B cell (primary cell): ENCODE measurements at regions not wholly inside any gene's neighbourhood (a gene's known extent, or its start where the extent isn't known, plus 50 kb on each side); places are given as distances from the start of the nearest gene placed in this dataset.

ENCODE experiments used
- ATAC-seq: fragments of 200-7000 bp; cut with Tn5 transposase; one replicate; pipeline ENCODE4 v1.10.0; 2021; ENCODE audit warnings: low read depth, mild to moderate bottlenecking, moderate number of reproducible peaks, moderate library complexity
- CTCF ChIA-PET: fragments of 350-600 bp; sonication (Branson Sonifier 250); formaldehyde crosslinking; loops from one replicate; lab custom pipeline; 2021; ENCODE audit warnings: antibody characterized with exemption, inconsistent platforms; lab: Charles Lee
- POLR2A ChIA-PET: fragments of 350-600 bp; sonication (Branson Sonifier 250); formaldehyde crosslinking; loops from one replicate; lab custom pipeline; 2021; ENCODE audit warnings: antibody characterized with exemption; lab: Charles Lee
- DNase-seq: peaks from one replicate; pipeline ENCODE4 v3.0.0; 2013
- H2AFZ ChIP-seq: 2 replicates; pipeline ENCODE4 v1.6.1; 2012; ENCODE audit warnings: mild to moderate bottlenecking, low read depth, low read length; ENCODE audit not compliant: insufficient read depth, poor library complexity, severe bottlenecking
- H3K27ac ChIP-seq, 2 donors: 1 replicate in 1 of 2; 2 replicates in 1 of 2; pipeline ENCODE4 v1.5.1; 2012 to 2013; ENCODE audit warnings: low read length in 2 of 2, mild to moderate bottlenecking in 2 of 2, moderate library complexity in 1 of 2
- H3K27me3 ChIP-seq, 4 experiments: fragments of 200-600 bp in 1 of 4; sonication (generic) in 1 of 4; replicated peaks in 1 of 4; 1 replicate in 2 of 4; 2 replicates in 2 of 4; pipeline versions ENCODE4 v1.6.1 to v1.7.0; 2013 to 2016; ENCODE audit warnings: low read length in 3 of 4, mild to moderate bottlenecking in 2 of 4, mixed read lengths in 1 of 4, moderate library complexity in 1 of 4; ENCODE audit not compliant: insufficient read depth in 4 of 4, control insufficient read depth in 3 of 4; ENCODE audit errors: control extremely low read depth in 1 of 4
- H3K36me3 ChIP-seq, 2 experiments: replicated peaks in 1 of 2; 1 replicate in 1 of 2; 2 replicates in 1 of 2; pipeline versions ENCODE4 v1.6.1 to v1.7.1; 2013; ENCODE audit warnings: low read length in 1 of 2; ENCODE audit not compliant: insufficient read depth in 2 of 2, control insufficient read depth in 1 of 2; ENCODE audit errors: control extremely low read depth in 1 of 2, extremely low read depth in 1 of 2
- H3K4me1 ChIP-seq, 2 donors: fragments of 200-600 bp in 1 of 2; sonication (generic) in 1 of 2; 1 replicate in 1 of 2; 2 replicates in 1 of 2; pipeline versions ENCODE4 v1.5.1 to v1.6.1; 2013 to 2017; ENCODE audit warnings: low read length in 2 of 2; ENCODE audit not compliant: control insufficient read depth in 2 of 2, insufficient read depth in 2 of 2
- H3K4me2 ChIP-seq: replicated peaks from 2 replicates; pipeline ENCODE3; 2012; ENCODE audit warnings: mild to moderate bottlenecking, low read depth, low read length; ENCODE audit not compliant: poor library complexity, severe bottlenecking
- H3K4me3 ChIP-seq, 5 experiments: fragments of 200-600 bp in 1 of 5; sonication (generic) in 1 of 5; 1 replicate in 3 of 5; 2 replicates in 2 of 5; pipeline versions ENCODE4 v1.5.1 to v1.7.0; 2011 to 2016; ENCODE audit warnings: low read length in 4 of 5, mild to moderate bottlenecking in 4 of 5, low read depth in 2 of 5, control low read depth in 1 of 5, moderate library complexity in 1 of 5; ENCODE audit not compliant: insufficient read depth in 1 of 5; ENCODE audit errors: control extremely low read depth in 1 of 5, extremely low read depth in 1 of 5
- H3K79me2 ChIP-seq: fragments of 200-600 bp; sonication (generic); one replicate; pipeline ENCODE4 v1.6.0; 2016; ENCODE audit warnings: low read length; ENCODE audit not compliant: control insufficient read depth, insufficient read depth
- H3K9ac ChIP-seq: fragments of 200-600 bp; sonication (generic); 2 replicates; pipeline ENCODE4 v1.6.1; 2017; ENCODE audit warnings: mild to moderate bottlenecking, low read length, moderate library complexity
- H3K9me3 ChIP-seq, 3 donors: one replicate each; pipeline versions ENCODE4 v1.6.1 to v1.7.1; 2013; ENCODE audit warnings: low read length in 2 of 3; ENCODE audit not compliant: control insufficient read depth in 2 of 3, insufficient read depth in 1 of 3; ENCODE audit errors: control extremely low read depth in 1 of 3
- H4K20me1 ChIP-seq: 2 replicates; pipeline ENCODE4 v1.6.0; 2012; ENCODE audit warnings: mild to moderate bottlenecking, low read length; ENCODE audit not compliant: insufficient read depth, control insufficient read depth, poor library complexity, severe bottlenecking
- H3K27ac Mint-ChIP-seq: one replicate; pipeline ENCODE4 v1.8.0; 2021; ENCODE audit warnings: mixed read lengths
- H3K27me3 Mint-ChIP-seq: one replicate; pipeline ENCODE4 v1.8.0; 2021; ENCODE audit warnings: mixed read lengths
- H3K4me1 Mint-ChIP-seq: one replicate; pipeline ENCODE4 v1.8.0; 2021; ENCODE audit warnings: mixed read lengths
- H3K4me3 Mint-ChIP-seq: one replicate; pipeline ENCODE4 v1.8.0; 2021; ENCODE audit warnings: mixed read lengths
- H3K9me3 Mint-ChIP-seq: one replicate; pipeline ENCODE4 v1.8.0; 2022; ENCODE audit warnings: mixed read lengths; ENCODE audit not compliant: insufficient read depth
- EZH2 ChIP-seq: IDR thresholded peaks from 2 replicates; pipeline ENCODE4 v1.6.1; 2012; ENCODE audit warnings: borderline replicate concordance, low read depth, mild to moderate bottlenecking, moderate library complexity, low read length; ENCODE audit not compliant: insufficient read depth, poor library complexity, severe bottlenecking
- WGBS: methylation state at CpG from one replicate; pipeline ENCODE4 v1.1.5; 2013; ENCODE audit warnings: missing lambda C conversion rate; ENCODE audit not compliant: insufficient coverage; 5-methylcytosine and 5-hydroxymethylcytosine counted together
- intact Hi-C: fragments of 100-400 bp; cut with micrococcal nuclease; formaldehyde crosslinking; loops from one replicate; pipeline ENCODE4 v1.10.0; 2022
- TF ChIP-seq, protein P1 (sequence below): fragments of 200-600 bp; IDR thresholded peaks from one replicate; pipeline ENCODE4 v1.8.0; 2022; ENCODE audit warnings: antibody characterized with exemption, mild to moderate bottlenecking

- ATAC-seq = no peak
Measured at GRCh38 chr2:72015266-72015665, 132.4 kb downstream of the CYP26B1 start.

GRCh38 chr2:72014831-72015230 lies 132.8 kb downstream of the CYP26B1 start:
- H3K9me3 ChIP-seq = peaks cover 0 to 15% (median 0%) of the 10 kb centered on the region in 3 donors
- H3K27me3 Mint-ChIP-seq = no peaks in the 10 kb centered on the region
- H3K4me1 Mint-ChIP-seq = no peaks in the 10 kb centered on the region
- H4K20me1 ChIP-seq = no peaks in the 10 kb centered on the region
- no peaks in the 10 kb centered on the region for H3K4me1 ChIP-seq
- DNase-seq (no peak), ATAC-seq (no peak)
- intact Hi-C loops = no loop called here
- H3K27ac ChIP-seq = no peak overlapping the region
- H3K79me2 ChIP-seq = no peaks in the 10 kb centered on the region
- no peaks in the 10 kb centered on the region for H3K27me3 ChIP-seq
- no peaks in the 10 kb centered on the region for H3K36me3 ChIP-seq
- CTCF ChIA-PET = no interaction called here
- H2AFZ ChIP-seq = no peak overlapping the region
- WGBS = no CpG with 5 or more reads among the region's 1 CpG
- H3K4me3 Mint-ChIP-seq = no peak overlapping the region
- POLR2A ChIA-PET = no interaction called here
- no peak overlapping the region for H3K27ac Mint-ChIP-seq
- H3K9me3 Mint-ChIP-seq = peaks cover 3% of the 10 kb centered on the region
- TF ChIP-seq, protein P1, sequence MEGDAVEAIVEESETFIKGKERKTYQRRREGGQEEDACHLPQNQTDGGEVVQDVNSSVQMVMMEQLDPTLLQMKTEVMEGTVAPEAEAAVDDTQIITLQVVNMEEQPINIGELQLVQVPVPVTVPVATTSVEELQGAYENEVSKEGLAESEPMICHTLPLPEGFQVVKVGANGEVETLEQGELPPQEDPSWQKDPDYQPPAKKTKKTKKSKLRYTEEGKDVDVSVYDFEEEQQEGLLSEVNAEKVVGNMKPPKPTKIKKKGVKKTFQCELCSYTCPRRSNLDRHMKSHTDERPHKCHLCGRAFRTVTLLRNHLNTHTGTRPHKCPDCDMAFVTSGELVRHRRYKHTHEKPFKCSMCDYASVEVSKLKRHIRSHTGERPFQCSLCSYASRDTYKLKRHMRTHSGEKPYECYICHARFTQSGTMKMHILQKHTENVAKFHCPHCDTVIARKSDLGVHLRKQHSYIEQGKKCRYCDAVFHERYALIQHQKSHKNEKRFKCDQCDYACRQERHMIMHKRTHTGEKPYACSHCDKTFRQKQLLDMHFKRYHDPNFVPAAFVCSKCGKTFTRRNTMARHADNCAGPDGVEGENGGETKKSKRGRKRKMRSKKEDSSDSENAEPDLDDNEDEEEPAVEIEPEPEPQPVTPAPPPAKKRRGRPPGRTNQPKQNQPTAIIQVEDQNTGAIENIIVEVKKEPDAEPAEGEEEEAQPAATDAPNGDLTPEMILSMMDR = no peak
- no peak for TF ChIP-seq EZH2
- H3K4me3 ChIP-seq = no peak overlapping the region
- no peak overlapping the region for H3K9ac ChIP-seq
- H3K4me2 ChIP-seq = no peak overlapping the region

More at GRCh38 chr2:72015266-72015665, 132.4 kb downstream of the CYP26B1 start:
- ChIA-PET POLR2A (no interaction called here), CTCF (no interaction called here)
- no peak overlapping the region for H3K4me2 ChIP-seq
- TF ChIP-seq EZH2 = no peak
- TF ChIP-seq, protein P1 = no peak
- H2AFZ ChIP-seq = no peak overlapping the region
- H3K9ac ChIP-seq = no peak overlapping the region
- no peaks in the 10 kb centered on the region for H3K27me3 ChIP-seq
- H3K9me3 ChIP-seq = peaks cover 0 to 15% (median 0%) of the 10 kb centered on the region in 3 donors
- H3K9me3 Mint-ChIP-seq = peaks cover 3% of the 10 kb centered on the region
- H3K4me1 ChIP-seq = no peaks in the 10 kb centered on the region
- no peak overlapping the region for H3K27ac ChIP-seq
- no peak overlapping the region for H3K27ac Mint-ChIP-seq
- WGBS = no CpG with 5 or more reads among the region's 1 CpG
- H3K4me3 Mint-ChIP-seq = no peak overlapping the region
- DNase-seq = no peak
- no peaks in the 10 kb centered on the region for H4K20me1 ChIP-seq
- H3K27me3 Mint-ChIP-seq = no peaks in the 10 kb centered on the region
- H3K4me3 ChIP-seq = no peak overlapping the region
- no peaks in the 10 kb centered on the region for H3K79me2 ChIP-seq
- H3K4me1 Mint-ChIP-seq = no peaks in the 10 kb centered on the region
- intact Hi-C loops = no loop called here
- no peaks in the 10 kb centered on the region for H3K36me3 ChIP-seq
